ENCODE measurements at regions not wholly inside any gene's neighbourhood (a gene's known extent, or its start where the extent isn't known, plus 50 kb on each side); places are given as distances from the start of the nearest gene placed in this dataset.

DNA sequence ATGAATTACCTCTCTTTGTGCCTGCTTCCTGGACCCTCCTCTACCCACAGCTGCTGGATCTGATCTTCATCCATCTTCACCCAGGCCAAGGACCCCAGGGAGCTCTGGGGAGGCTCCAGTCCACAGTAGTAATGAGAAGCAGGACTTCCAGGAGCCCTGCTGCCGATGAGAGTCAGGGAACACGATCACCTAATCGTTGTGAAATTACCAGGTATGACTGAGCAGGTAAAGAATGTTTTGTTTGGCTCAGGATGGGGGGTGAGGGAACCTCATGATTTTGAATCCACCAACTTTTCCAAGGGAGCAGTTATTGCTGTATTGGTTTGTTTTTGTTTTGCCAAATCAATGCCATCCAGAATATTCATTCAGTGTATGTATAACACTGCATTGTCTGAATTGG, 454.0 kb downstream of the PLPP3 start:
- TF ChIP-seq CTCF (IDR thresholded peaks at IDR 0.05) (no peak), POLR2A (IDR thresholded peaks at IDR 0.05) (no peak)
